H9 (cell line): ENCODE measurements at regions not wholly inside any gene's neighbourhood (a gene's known extent, or its start where the extent isn't known, plus 50 kb on each side); places are given as distances from the start of the nearest gene placed in this dataset.

Experiments
- DNase-seq: peaks from one replicate; pipeline ENCODE4 v3.0.0-alpha.2; 2017
- H2AFZ ChIP-seq: one replicate; pipeline ENCODE4 v1.6.1; 2013; ENCODE audit warnings: mild to moderate bottlenecking, low read length, control low read depth, moderate library complexity
- H2AK5ac ChIP-seq: 2 replicates; pipeline ENCODE4 v1.6.1; 2013; ENCODE audit warnings: low read length, control low read depth, mixed read lengths; ENCODE audit not compliant: insufficient read length
- H2BK120ac ChIP-seq: one replicate; pipeline ENCODE4 v1.6.1; 2013; ENCODE audit warnings: low read depth, mild to moderate bottlenecking, low read length, control low read depth, inconsistent platforms; ENCODE audit not compliant: poor library complexity, severe bottlenecking
- H2BK12ac ChIP-seq: 2 replicates; pipeline ENCODE4 v1.6.1; 2013; ENCODE audit warnings: low read length, control low read depth, mixed read lengths, low read depth; ENCODE audit not compliant: insufficient read length
- H2BK15ac ChIP-seq: 2 replicates; pipeline ENCODE4 v1.6.1; 2013; ENCODE audit warnings: low read depth, low read length, control low read depth
- H2BK20ac ChIP-seq: one replicate; pipeline ENCODE4 v1.6.1; 2013; ENCODE audit warnings: low read depth, mild to moderate bottlenecking, low read length, control low read depth, inconsistent platforms; ENCODE audit not compliant: poor library complexity, severe bottlenecking
- H2BK5ac ChIP-seq: 2 replicates; pipeline ENCODE4 v1.6.1; 2013; ENCODE audit warnings: low read length, control low read depth, mixed read lengths; ENCODE audit not compliant: insufficient read length
- H3K14ac ChIP-seq: 2 replicates; pipeline ENCODE4 v1.6.1; 2013; ENCODE audit warnings: low read length, control low read depth; ENCODE audit not compliant: insufficient read depth
- H3K18ac ChIP-seq: 2 replicates; pipeline ENCODE4 v1.6.1; 2013; ENCODE audit warnings: low read depth, mild to moderate bottlenecking, mixed read lengths, low read length, control low read depth; ENCODE audit not compliant: insufficient read length
- H3K23ac ChIP-seq: 2 replicates; pipeline ENCODE4 v1.6.1; 2013; ENCODE audit warnings: low read length, control low read depth, mixed read lengths, low read depth; ENCODE audit not compliant: insufficient read length
- H3K23me2 ChIP-seq: 2 replicates; pipeline ENCODE4 v1.6.1; 2013; ENCODE audit warnings: low read depth, mild to moderate bottlenecking, mixed read lengths, low read length, control low read depth; ENCODE audit not compliant: insufficient read length, poor library complexity, severe bottlenecking
- H3K27ac ChIP-seq: 2 replicates; pipeline ENCODE4 v1.5.1; 2013; ENCODE audit warnings: low read length, control low read depth, mixed read lengths, low read depth; ENCODE audit not compliant: insufficient read length
- H3K27me3 ChIP-seq: 2 replicates; pipeline ENCODE4 v1.6.1; 2013; ENCODE audit warnings: low read length, control low read depth, inconsistent platforms; ENCODE audit not compliant: insufficient read depth
- H3K4ac ChIP-seq: 2 replicates; pipeline ENCODE4 v1.6.1; 2013; ENCODE audit warnings: low read depth, mild to moderate bottlenecking, control low read depth, inconsistent platforms, low read length, moderate library complexity
- H3K4me1 ChIP-seq: 2 replicates; pipeline ENCODE4 v1.6.1; 2013; ENCODE audit warnings: low read length, control low read depth, inconsistent platforms; ENCODE audit not compliant: insufficient read depth
- H3K4me2 ChIP-seq: 2 replicates; pipeline ENCODE4 v1.6.1; 2013; ENCODE audit warnings: low read length, control low read depth, mixed read lengths; ENCODE audit not compliant: insufficient read length, insufficient read depth
- H3K56ac ChIP-seq: 2 replicates; pipeline ENCODE4 v1.6.1; 2013; ENCODE audit warnings: low read depth, mild to moderate bottlenecking, mixed read lengths, low read length, control low read depth; ENCODE audit not compliant: insufficient read length
- H3K79me1 ChIP-seq: 2 replicates; pipeline ENCODE4 v1.6.1; 2013; ENCODE audit warnings: low read depth, mild to moderate bottlenecking, moderate library complexity, low read length, control low read depth, inconsistent platforms; ENCODE audit not compliant: insufficient read depth, poor library complexity, severe bottlenecking
- H3K79me2 ChIP-seq: 2 replicates; pipeline ENCODE4 v1.6.1; 2013; ENCODE audit warnings: low read length, control low read depth, inconsistent platforms; ENCODE audit not compliant: insufficient read depth
- H3K9ac ChIP-seq: 2 replicates; pipeline ENCODE4 v1.6.1; 2013; ENCODE audit warnings: low read length, control low read depth, mixed read lengths; ENCODE audit not compliant: insufficient read length; ENCODE audit errors: extremely low read depth
- H3K9me3 ChIP-seq: one replicate; pipeline ENCODE4 v1.6.1; 2013; ENCODE audit warnings: low read depth, low read length, inconsistent platforms; ENCODE audit not compliant: control insufficient read depth
- H3T11ph ChIP-seq: one replicate; pipeline ENCODE4 v1.6.1; 2013; ENCODE audit warnings: mild to moderate bottlenecking, low read length, control low read depth, inconsistent platforms
- H4K20me1 ChIP-seq: one replicate; pipeline ENCODE4 v1.6.1; 2013; ENCODE audit not compliant: control insufficient read depth, insufficient read length, insufficient read depth
- H4K5ac ChIP-seq: 2 replicates; pipeline ENCODE4 v1.6.1; 2013; ENCODE audit warnings: low read depth, mild to moderate bottlenecking, mixed read lengths, low read length, control low read depth; ENCODE audit not compliant: insufficient read length
- H4K8ac ChIP-seq: replicated peaks from 2 replicates; pipeline ENCODE4 v1.6.1; 2013; ENCODE audit warnings: low read length, control low read depth, mixed read lengths, low read depth; ENCODE audit not compliant: insufficient read length
- H4K91ac ChIP-seq: 2 replicates; pipeline ENCODE4 v1.6.1; 2013; ENCODE audit warnings: low read depth, mild to moderate bottlenecking, moderate library complexity, mixed read lengths, low read length, control low read depth; ENCODE audit not compliant: insufficient read length
- H3K27ac Mint-ChIP-seq, 3 experiments: 2 replicates in 2 of 3; 3 replicates in 1 of 3; pipeline ENCODE4 v1.8.0; 2020 to 2021; ENCODE audit warnings: mixed read lengths in 3 of 3, mild to moderate bottlenecking in 1 of 3, moderate library complexity in 1 of 3
- H3K27me3 Mint-ChIP-seq: 2 replicates; pipeline ENCODE4 v1.8.0; 2021; ENCODE audit warnings: low read depth, mild to moderate bottlenecking, moderate library complexity, mixed read lengths
- H3K36me3 Mint-ChIP-seq, 3 experiments: 2 replicates in 2 of 3; 3 replicates in 1 of 3; pipeline ENCODE4 v1.8.0; 2020 to 2021; ENCODE audit warnings: low read depth in 3 of 3, mixed read lengths in 3 of 3; ENCODE audit not compliant: insufficient read depth in 1 of 3
- H3K4me1 Mint-ChIP-seq, 2 experiments: 2 replicates each; pipeline ENCODE4 v1.8.0; 2020; ENCODE audit warnings: mixed read lengths in 2 of 2
- H3K4me3 Mint-ChIP-seq, 2 experiments: 2 replicates in 1 of 2; 3 replicates in 1 of 2; pipeline ENCODE4 v1.8.0; 2020 to 2021; ENCODE audit warnings: mild to moderate bottlenecking in 2 of 2, mixed read lengths in 2 of 2, moderate library complexity in 1 of 2
- H3K9me3 Mint-ChIP-seq, 2 experiments: 2 replicates in 1 of 2; 3 replicates in 1 of 2; pipeline ENCODE4 v1.8.0; 2020; ENCODE audit warnings: mild to moderate bottlenecking in 2 of 2, mixed read lengths in 2 of 2, moderate library complexity in 1 of 2
- CTCF ChIP-seq: fragments of 200-600 bp; sonication (generic); conservative IDR thresholded peaks from 3 replicates; pipeline ENCODE4 v1.8.0; 2021; ENCODE audit warnings: antibody characterized with exemption, mild to moderate bottlenecking
- WGBS: extraction: QIAGEN DNeasy Blood & Tissue Kit; methylation state at CpG from one replicate; pipeline ENCODE4 v1.1.7; 2013; ENCODE audit warnings: missing lambda C conversion rate, low lambda C conversion rate, mixed read lengths; ENCODE audit not compliant: insufficient read length; ENCODE audit errors: extremely low coverage; 5-methylcytosine and 5-hydroxymethylcytosine counted together

DNA sequence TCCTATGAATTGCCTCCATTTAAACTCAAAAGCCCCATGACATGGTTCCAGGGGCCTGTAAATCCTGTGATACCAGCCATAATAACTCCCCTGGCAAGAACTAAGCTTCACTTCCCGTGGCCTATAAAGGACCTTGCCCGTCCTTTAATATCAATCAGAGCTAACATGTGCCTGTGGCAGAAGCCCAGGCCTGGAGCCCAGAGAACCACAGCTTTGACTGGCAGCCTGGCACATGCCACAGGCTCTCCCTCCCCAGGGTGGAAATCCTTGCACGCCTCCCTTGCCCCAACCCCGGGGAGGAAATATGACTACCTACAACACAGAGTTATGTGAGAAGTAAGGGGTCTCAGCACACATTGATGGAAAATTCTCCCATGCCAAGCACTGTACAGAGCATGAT, 287.4 kb downstream of the RAB28 start:
- Mint-ChIP-seq H3K36me3 (peaks cover 3 to 4% (median 4%) of the 10 kb centered on the region in 3 experiments; a peak in 4 of 7 replicates), H3K27ac (no peak overlapping the region; a peak in 1 of 7 replicates), H3K4me3 (no peak overlapping the region), H3K27me3 (no peaks in the 10 kb centered on the region), H3K4me1 (peaks cover 0 to 3% of the 10 kb centered on the region in 2 experiments; a peak in 2 of 4 replicates), H3K9me3 (peaks cover 4 to 5% of the 10 kb centered on the region in 2 experiments; a peak in 4 of 5 replicates)
- H2AFZ ChIP-seq, result no peak overlapping the region
- no peak overlapping the region for H3K9ac ChIP-seq
- H4K5ac ChIP-seq, result no peak overlapping the region
- no peak overlapping the region for H4K91ac ChIP-seq
- H3K79me1 ChIP-seq, result no peaks in the 10 kb centered on the region
- no peak overlapping the region for H2BK12ac ChIP-seq
- no CpG with 5 or more reads among the region's 4 CpGs for WGBS
- H3K27ac ChIP-seq, result no peak overlapping the region
- no peak overlapping the region for H4K8ac ChIP-seq
- no peak overlapping the region for H3K56ac ChIP-seq
- no peak overlapping the region for H3K4ac ChIP-seq
- H2BK20ac ChIP-seq, result no peak overlapping the region
- TF ChIP-seq CTCF, result no peak
- H2BK5ac ChIP-seq, result no peak overlapping the region
- no peaks in the 10 kb centered on the region for H3K27me3 ChIP-seq
- H2BK120ac ChIP-seq, result no peak overlapping the region
- H3T11ph ChIP-seq, result no peak overlapping the region
- DNase-seq, result no peak
- H2BK15ac ChIP-seq, result no peak overlapping the region
- H4K20me1 ChIP-seq, result no peaks in the 10 kb centered on the region
- no peak overlapping the region for H3K14ac ChIP-seq
- H3K4me2 ChIP-seq, result no peak overlapping the region
- H3K18ac ChIP-seq, result no peak overlapping the region
- no peaks in the 10 kb centered on the region for H3K9me3 ChIP-seq
- no peaks in the 10 kb centered on the region for H3K79me2 ChIP-seq
- no peak overlapping the region for H3K23ac ChIP-seq
- no peak overlapping the region for H2AK5ac ChIP-seq
- no peaks in the 10 kb centered on the region for H3K23me2 ChIP-seq
- H3K4me1 ChIP-seq, result no peaks in the 10 kb centered on the region
